A549 (cell line): ENCODE measurements at regions not wholly inside any gene's neighbourhood (a gene's known extent, or its start where the extent isn't known, plus 50 kb on each side); places are given as distances from the start of the nearest gene placed in this dataset.

Experiments
- small RNA-seq, 6 experiments: library from RNA; depleted of rRNA; stranded (forward); fragments of <200 nt; gene quantifications; one replicate each; pipeline ENCODE3, GENCODE V24; 2012

Small RNA genes lying in the stretch of these regions (small RNA-seq; reads per million reads assigned to genes)
- gene HMGN2P47: 0 reads per million in 6 experiments
